ENCODE measurements at regions not wholly inside any gene's neighbourhood (a gene's known extent, or its start where the extent isn't known, plus 50 kb on each side); places are given as distances from the start of the nearest gene placed in this dataset.

DNA sequence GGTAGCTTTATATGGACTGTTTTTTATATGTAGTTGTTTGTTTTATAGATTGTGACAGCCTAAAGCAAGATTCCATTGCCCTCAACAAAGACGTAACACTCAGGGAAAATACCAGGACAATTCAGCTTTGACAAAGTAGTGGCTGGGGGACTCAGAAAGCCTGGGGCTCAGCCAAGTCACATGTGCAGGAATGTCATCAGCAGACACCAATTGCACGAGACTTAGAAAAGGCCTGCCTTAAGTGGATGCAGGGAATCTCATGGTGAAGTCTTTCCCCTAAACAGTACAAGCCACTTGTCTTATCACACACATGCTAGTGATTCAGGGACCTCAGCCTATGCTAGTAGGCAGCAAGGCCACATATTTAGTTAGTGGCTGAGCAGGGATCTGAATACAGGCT lies 381.8 kb upstream of the THBS1 start:
- no peak overlapping the region for H2AFZ ChIP-seq (ENCODE audit: low read length)
- H3K27ac ChIP-seq (ENCODE audit: low read depth, low read length, poor library complexity, severe bottlenecking) = no peak overlapping the region
- H3K9ac ChIP-seq (ENCODE audit: low read length) = no peak overlapping the region
- H3K4me3 ChIP-seq (ENCODE audit: low read depth, low read length, poor library complexity, severe bottlenecking) = no peak overlapping the region
- no peaks in the 10 kb centered on the region for H3K9me3 ChIP-seq (ENCODE audit: low read length)
- H3K9me2 ChIP-seq (ENCODE audit: low read depth, low read length) = no peaks in the 10 kb centered on the region
- TF ChIP-seq EZH2 (IDR thresholded peaks at IDR 0.05; ENCODE audit: borderline replicate concordance, low read length) = no peak
- TF ChIP-seq, protein P1, sequence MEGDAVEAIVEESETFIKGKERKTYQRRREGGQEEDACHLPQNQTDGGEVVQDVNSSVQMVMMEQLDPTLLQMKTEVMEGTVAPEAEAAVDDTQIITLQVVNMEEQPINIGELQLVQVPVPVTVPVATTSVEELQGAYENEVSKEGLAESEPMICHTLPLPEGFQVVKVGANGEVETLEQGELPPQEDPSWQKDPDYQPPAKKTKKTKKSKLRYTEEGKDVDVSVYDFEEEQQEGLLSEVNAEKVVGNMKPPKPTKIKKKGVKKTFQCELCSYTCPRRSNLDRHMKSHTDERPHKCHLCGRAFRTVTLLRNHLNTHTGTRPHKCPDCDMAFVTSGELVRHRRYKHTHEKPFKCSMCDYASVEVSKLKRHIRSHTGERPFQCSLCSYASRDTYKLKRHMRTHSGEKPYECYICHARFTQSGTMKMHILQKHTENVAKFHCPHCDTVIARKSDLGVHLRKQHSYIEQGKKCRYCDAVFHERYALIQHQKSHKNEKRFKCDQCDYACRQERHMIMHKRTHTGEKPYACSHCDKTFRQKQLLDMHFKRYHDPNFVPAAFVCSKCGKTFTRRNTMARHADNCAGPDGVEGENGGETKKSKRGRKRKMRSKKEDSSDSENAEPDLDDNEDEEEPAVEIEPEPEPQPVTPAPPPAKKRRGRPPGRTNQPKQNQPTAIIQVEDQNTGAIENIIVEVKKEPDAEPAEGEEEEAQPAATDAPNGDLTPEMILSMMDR (IDR thresholded peaks at IDR 0.05; ENCODE audit: low read length) = no peak
- no peaks in the 10 kb centered on the region for H4K20me1 ChIP-seq (ENCODE audit: insufficient read depth, low read length)
- H3K4me2 ChIP-seq (ENCODE audit: low read length) = no peak overlapping the region
- no peaks in the 10 kb centered on the region for H3K27me3 ChIP-seq (ENCODE audit: insufficient read depth, low read length)
- H3F3A ChIP-seq (ENCODE audit: insufficient read depth, low read length) = no peaks in the 10 kb centered on the region
- H3K79me2 ChIP-seq (ENCODE audit: insufficient read depth, low read length) = no peaks in the 10 kb centered on the region
- H3K36me3 ChIP-seq (ENCODE audit: insufficient read depth, low read length) = no peaks in the 10 kb centered on the region
- no peaks in the 10 kb centered on the region for H3K4me1 ChIP-seq (ENCODE audit: insufficient read depth, low read length, severe bottlenecking)

- no peak overlapping the region for H3K27ac ChIP-seq (ENCODE audit: low read depth, low read length, poor library complexity, severe bottlenecking)
- no peaks in the 10 kb centered on the region for H3K9me3 ChIP-seq (ENCODE audit: low read length)
- H3K9ac ChIP-seq (ENCODE audit: low read length) = no peak overlapping the region
- no peak overlapping the region for H3K4me3 ChIP-seq (ENCODE audit: low read depth, low read length, poor library complexity, severe bottlenecking)
- no peak overlapping the region for H2AFZ ChIP-seq (ENCODE audit: low read length)
- no peaks in the 10 kb centered on the region for H3K4me1 ChIP-seq (ENCODE audit: insufficient read depth, low read length, severe bottlenecking)
- H3K27me3 ChIP-seq (ENCODE audit: insufficient read depth, low read length) = no peaks in the 10 kb centered on the region
- H3K79me2 ChIP-seq (ENCODE audit: insufficient read depth, low read length) = no peaks in the 10 kb centered on the region
- H3K9me2 ChIP-seq (ENCODE audit: low read depth, low read length) = no peaks in the 10 kb centered on the region
- no peak overlapping the region for H3K4me2 ChIP-seq (ENCODE audit: low read length)
- no peak for TF ChIP-seq EZH2 (IDR thresholded peaks at IDR 0.05; ENCODE audit: borderline replicate concordance, low read length)
- TF ChIP-seq, protein P1 (IDR thresholded peaks at IDR 0.05; ENCODE audit: low read length) = no peak
- no peaks in the 10 kb centered on the region for H3F3A ChIP-seq (ENCODE audit: insufficient read depth, low read length)
- H4K20me1 ChIP-seq (ENCODE audit: insufficient read depth, low read length) = no peaks in the 10 kb centered on the region
- no peaks in the 10 kb centered on the region for H3K36me3 ChIP-seq (ENCODE audit: insufficient read depth, low read length)
These were observed 380.3 kb upstream of the THBS1 start for GRCh38 chr15:39200586-39200985.

- Histone ChIP-seq H3K79me2 (ENCODE audit: insufficient read depth, low read length) (no peaks in the 10 kb centered on the region), H3K9me3 (ENCODE audit: low read length) (no peaks in the 10 kb centered on the region), H3K4me2 (ENCODE audit: low read length) (no peak overlapping the region), H3K27me3 (ENCODE audit: insufficient read depth, low read length) (no peaks in the 10 kb centered on the region), H4K20me1 (ENCODE audit: insufficient read depth, low read length) (no peaks in the 10 kb centered on the region), H3K9me2 (ENCODE audit: low read depth, low read length) (no peaks in the 10 kb centered on the region), H3K9ac (ENCODE audit: low read length) (no peak overlapping the region), H3K36me3 (ENCODE audit: insufficient read depth, low read length) (no peaks in the 10 kb centered on the region), H3K27ac (ENCODE audit: low read depth, low read length, poor library complexity, severe bottlenecking) (no peak overlapping the region), H3K4me3 (ENCODE audit: low read depth, low read length, poor library complexity, severe bottlenecking) (no peak overlapping the region), H2AFZ (ENCODE audit: low read length) (no peak overlapping the region), H3F3A (ENCODE audit: insufficient read depth, low read length) (no peaks in the 10 kb centered on the region), H3K4me1 (ENCODE audit: insufficient read depth, low read length, severe bottlenecking) (no peaks in the 10 kb centered on the region)
- TF ChIP-seq, protein P1 (IDR thresholded peaks at IDR 0.05; ENCODE audit: low read length) = no peak
- TF ChIP-seq EZH2 (IDR thresholded peaks at IDR 0.05; ENCODE audit: borderline replicate concordance, low read length) = no peak
These were observed 378.2 kb upstream of the THBS1 start for GRCh38 chr15:39202641-39203040.
